ENCODE measurements at regions not wholly inside any gene's neighbourhood (a gene's known extent, or its start where the extent isn't known, plus 50 kb on each side); places are given as distances from the start of the nearest gene placed in this dataset.

GRCh38 chr1:175863299-175864050 is 120.1 kb upstream of the TNR start:
- ChIA-PET POLR2A (ENCODE audit: partially characterized antibody) (interaction anchor here (1.0 to 1.9 kb wide), 3 partner anchors 10 to 59 kb away, joined by 3 to 6 read pairs (median 6); no protein-coding TSS in a partner anchor), CTCF (ENCODE audit: partially characterized antibody) (interaction anchor here (0.9 to 4.1 kb wide), 8 partner anchors 8 to 215 kb away, joined by 3 to 36 read pairs (median 3); partner anchors contain the start of gene TNR)
- H3K4ac ChIP-seq (replicated peaks; ENCODE audit: insufficient read length, low read depth, low read length), result no peak overlapping the region

More at GRCh38 chr1:175863299-175864050, 120.1 kb upstream of the TNR start:
- no peak overlapping the region; a peak in 1 of 8 replicates for H3K4me3 ChIP-seq (ENCODE audit: extremely low read depth in 1 of 4, insufficient read depth in 2 of 4, low read depth in 3 of 4, low read length in 4 of 4)
- peak overlapping the region; percentile 94 for H4K91ac ChIP-seq (replicated peaks; ENCODE audit: insufficient read length, low read length)
- H2BK5ac ChIP-seq (ENCODE audit: low read depth, low read length), result peak overlapping the region; percentile 94; the same call in 1 of the 2 replicates
- peak overlapping the region; percentile 34 for H2AK5ac ChIP-seq (ENCODE audit: low read depth, low read length)
- peak overlapping the region; percentile 1; the same call in 1 of the 2 replicates for H2BK15ac ChIP-seq (ENCODE audit: low read length)
- peak overlapping the region; percentile 66; the same call in 1 of the 2 replicates for H3K18ac ChIP-seq (ENCODE audit: extremely low read depth, low read length)
- no peaks in the 10 kb centered on the region for H3K79me2 ChIP-seq (ENCODE audit: control insufficient read depth in 1 of 2, insufficient read depth in 2 of 2, low read length in 2 of 2)
- peak overlapping the region in 1 of 2 experiments; percentile 29; a peak in 1 of 4 replicates for H3K4me2 ChIP-seq (ENCODE audit: insufficient read depth in 1 of 2, low read depth in 2 of 2, low read length in 2 of 2)
- no peak for DNase-seq (ENCODE audit: low read depth in 1 of 2, low spot score in 2 of 2)
- WGBS, 2 experiments (ENCODE audit: extremely low coverage in 1 of 2, insufficient coverage in 1 of 2, insufficient read length in 1 of 2, insufficient replicate concordance in 2 of 2, low coverage in 1 of 2, low lambda C conversion rate in 2 of 2, missing lambda C conversion rate in 1 of 2), result 63% methylated on average over 14 of the region's 14 CpGs; no CpG with 5 or more reads in 1 of the 2 experiments
- H2AFZ ChIP-seq (ENCODE audit: low read length), result no peak overlapping the region
- H3K79me1 ChIP-seq (ENCODE audit: low read depth, low read length), result no peaks in the 10 kb centered on the region
- H4K5ac ChIP-seq (ENCODE audit: insufficient read length, low read depth, low read length), result no peak overlapping the region
- no peaks in the 10 kb centered on the region for H3K36me3 ChIP-seq (ENCODE audit: control insufficient read depth in 2 of 4, insufficient read depth in 4 of 4, low read length in 3 of 4)
- H4K20me1 ChIP-seq (replicated peaks in 1 of 2; ENCODE audit: control insufficient read depth in 1 of 2, insufficient read depth in 2 of 2, low read length in 2 of 2), result no peaks in the 10 kb centered on the region
- peak overlapping the region; percentile 98 for H2BK12ac ChIP-seq (ENCODE audit: low read depth, low read length)
- H3K9me3 ChIP-seq (ENCODE audit: insufficient read depth in 2 of 2, low read depth in 1 of 2, low read length in 1 of 2), result no peaks in the 10 kb centered on the region
- TF ChIP-seq CTBP2 (IDR thresholded peaks at IDR 0.05; ENCODE audit: borderline replicate concordance, insufficient read depth, insufficient read length, low read length) (no peak), SP1 (IDR thresholded peaks at IDR 0.05; ENCODE audit: low read depth, low read length) (no peak), CBX5 (IDR thresholded peaks at IDR 0.05; ENCODE audit: low read depth, low read length) (no peak), KDM4A (IDR thresholded peaks at IDR 0.05; ENCODE audit: low read depth, low read length, severe bottlenecking) (peak; percentile 2)
- H3K14ac ChIP-seq (ENCODE audit: insufficient read length), result no peak overlapping the region
- no peak overlapping the region for H3K27ac ChIP-seq (ENCODE audit: low read depth, low read length)
- H4K8ac ChIP-seq (ENCODE audit: extremely low read depth, insufficient read depth, low read length), result no peak overlapping the region; the same call in 1 of the 2 replicates
- no peak overlapping the region for H3K23ac ChIP-seq (ENCODE audit: insufficient read length)
- H3K9ac ChIP-seq (replicated peaks in 1 of 4; ENCODE audit: extremely low read depth in 1 of 4, low read depth in 3 of 4, low read length in 3 of 4), result no peak overlapping the region
- peak overlapping the region; percentile 97 for H2BK20ac ChIP-seq (ENCODE audit: low read length)
- no peak for FAIRE-seq
- no peak overlapping the region for H3K56ac ChIP-seq (replicated peaks; ENCODE audit: insufficient read length, low read depth, low read length)
- H3K23me2 ChIP-seq (ENCODE audit: low read depth, low read length), result no peaks in the 10 kb centered on the region; the same call in 1 of the 2 replicates
- peaks cover 0 to 6% (median 3%) of the 10 kb centered on the region in 4 experiments; a peak in 4 of 7 replicates for H3K27me3 ChIP-seq (replicated peaks in 1 of 4; ENCODE audit: control insufficient read depth in 3 of 4, extremely low read depth in 1 of 4, insufficient read depth in 3 of 4, low read length in 3 of 4)
- peaks cover 18 to 39% (median 28%) of the 10 kb centered on the region in 4 experiments for H3K4me1 ChIP-seq (replicated peaks in 1 of 4; ENCODE audit: control insufficient read depth in 3 of 4, insufficient read depth in 4 of 4, low read length in 3 of 4)
- peak overlapping the region; percentile 62 for H2BK120ac ChIP-seq (replicated peaks; ENCODE audit: low read depth, low read length)
